ENCODE measurements at regions not wholly inside any gene's neighbourhood (a gene's known extent, or its start where the extent isn't known, plus 50 kb on each side); places are given as distances from the start of the nearest gene placed in this dataset.

DNA sequence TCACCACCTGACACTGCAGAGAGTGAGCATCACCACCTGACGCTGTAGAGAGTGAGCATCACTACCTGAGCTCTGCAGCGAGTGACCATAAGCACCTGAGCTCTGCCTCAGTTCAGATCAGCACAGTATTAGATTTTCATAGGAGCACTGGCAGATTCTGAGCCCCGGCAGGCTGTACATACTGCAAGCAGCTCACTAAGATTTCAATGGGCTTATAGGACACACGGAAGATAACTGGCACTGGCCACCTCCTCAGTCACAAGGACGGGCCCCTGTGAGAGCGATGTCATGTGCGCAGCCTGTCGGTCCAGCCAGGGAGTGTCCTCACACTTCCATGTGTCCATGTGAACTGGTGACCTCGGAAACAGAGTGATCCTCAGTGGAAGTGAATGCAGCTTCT is 153.5 kb upstream of the IRX2 start:
- WGBS, 2 experiments (ENCODE audit: low coverage in 1 of 2, low lambda C conversion rate in 2 of 2, missing lambda C conversion rate in 2 of 2) = 42 to 46% methylated on average over 9 of the region's 9 CpGs

GRCh38 chr5:2904399-2904798 is 152.9 kb upstream of the IRX2 start:
- Histone ChIP-seq H3K4me2 (ENCODE audit: unreplicated experiment) (no peak overlapping the region), H3F3A (ENCODE audit: insufficient read depth) (no peaks in the 10 kb centered on the region), H3K36me3 (ENCODE audit: low read depth) (no peaks in the 10 kb centered on the region), H2AFZ (no peak overlapping the region), H3K4me1 (ENCODE audit: insufficient read depth) (no peaks in the 10 kb centered on the region), H3K27ac (no peak overlapping the region), H3K9me3 (ENCODE audit: low read depth) (no peaks in the 10 kb centered on the region), H3K27me3 (replicated peaks; ENCODE audit: insufficient read depth) (no peaks in the 10 kb centered on the region), H3K4me3 (no peak overlapping the region), H3K9me2 (ENCODE audit: insufficient read depth) (no peaks in the 10 kb centered on the region), H3K9ac (no peak overlapping the region), H4K20me1 (ENCODE audit: insufficient read depth) (no peaks in the 10 kb centered on the region), H3K79me2 (ENCODE audit: insufficient read depth) (no peaks in the 10 kb centered on the region)
- in situ Hi-C loops (cut with MboI) = no loop called here
- 44 to 66% methylated on average over 13 of the region's 13 CpGs for WGBS, 2 experiments (ENCODE audit: low coverage in 1 of 2, low lambda C conversion rate in 2 of 2, missing lambda C conversion rate in 2 of 2)
- no peak for DNase-seq
- TF ChIP-seq EZH2 (IDR thresholded peaks at IDR 0.05; ENCODE audit: insufficient read depth, poor library complexity, severe bottlenecking) = no peak
- TF ChIP-seq EZH2phosphoT487 (IDR thresholded peaks at IDR 0.05; ENCODE audit: insufficient read depth, low read depth) = no peak

More for the DNA sequence above, 153.5 kb upstream of the IRX2 start:
- Histone ChIP-seq H3K36me3 (ENCODE audit: low read depth) (no peaks in the 10 kb centered on the region), H3K79me2 (ENCODE audit: insufficient read depth) (no peaks in the 10 kb centered on the region), H4K20me1 (ENCODE audit: insufficient read depth) (no peaks in the 10 kb centered on the region), H3K9ac (no peak overlapping the region), H3K4me3 (no peak overlapping the region), H3K27ac (no peak overlapping the region), H3F3A (ENCODE audit: insufficient read depth) (no peaks in the 10 kb centered on the region), H3K4me1 (ENCODE audit: insufficient read depth) (no peaks in the 10 kb centered on the region), H3K9me2 (ENCODE audit: insufficient read depth) (no peaks in the 10 kb centered on the region), H3K4me2 (ENCODE audit: unreplicated experiment) (no peak overlapping the region), H2AFZ (no peak overlapping the region), H3K27me3 (replicated peaks; ENCODE audit: insufficient read depth) (no peaks in the 10 kb centered on the region), H3K9me3 (ENCODE audit: low read depth) (no peaks in the 10 kb centered on the region)
- in situ Hi-C loops (cut with MboI) = no loop called here
- TF ChIP-seq EZH2phosphoT487 (IDR thresholded peaks at IDR 0.05; ENCODE audit: insufficient read depth, low read depth) (no peak), EZH2 (IDR thresholded peaks at IDR 0.05; ENCODE audit: insufficient read depth, poor library complexity, severe bottlenecking) (no peak)
- DNase-seq = no peak

GRCh38 chr5:2903451-2904395 is 152.2 kb upstream of the IRX2 start:
- 57% methylated on average over 28 to 30 of the region's 30 CpGs for WGBS, 2 experiments (ENCODE audit: low coverage in 1 of 2, low lambda C conversion rate in 2 of 2, missing lambda C conversion rate in 2 of 2)

GRCh38 chr5:2902742-2903297 is 151.3 kb upstream of the IRX2 start:
- in situ Hi-C loops (cut with MboI) = no loop called here
- Histone ChIP-seq H3K4me2 (ENCODE audit: unreplicated experiment) (no peak overlapping the region), H2AFZ (no peak overlapping the region), H3K4me1 (ENCODE audit: insufficient read depth) (no peaks in the 10 kb centered on the region), H3K36me3 (ENCODE audit: low read depth) (no peaks in the 10 kb centered on the region), H4K20me1 (ENCODE audit: insufficient read depth) (no peaks in the 10 kb centered on the region), H3K9me3 (ENCODE audit: low read depth) (no peaks in the 10 kb centered on the region), H3K9ac (no peak overlapping the region), H3K27me3 (replicated peaks; ENCODE audit: insufficient read depth) (no peaks in the 10 kb centered on the region), H3K79me2 (ENCODE audit: insufficient read depth) (no peaks in the 10 kb centered on the region), H3K9me2 (ENCODE audit: insufficient read depth) (no peaks in the 10 kb centered on the region), H3F3A (ENCODE audit: insufficient read depth) (no peaks in the 10 kb centered on the region), H3K4me3 (no peak overlapping the region), H3K27ac (no peak overlapping the region)
- TF ChIP-seq EZH2 (IDR thresholded peaks at IDR 0.05; ENCODE audit: insufficient read depth, poor library complexity, severe bottlenecking) (no peak), EZH2phosphoT487 (IDR thresholded peaks at IDR 0.05; ENCODE audit: insufficient read depth, low read depth) (no peak)
- WGBS, 2 experiments (ENCODE audit: low coverage in 1 of 2, low lambda C conversion rate in 2 of 2, missing lambda C conversion rate in 2 of 2) = 45 to 47% methylated on average over 13 of the region's 13 CpGs
- DNase-seq = no peak

More at GRCh38 chr5:2903451-2904395, 152.2 kb upstream of the IRX2 start:
- Histone ChIP-seq H3K27me3 (replicated peaks; ENCODE audit: insufficient read depth) (no peaks in the 10 kb centered on the region), H3F3A (ENCODE audit: insufficient read depth) (no peaks in the 10 kb centered on the region), H3K27ac (no peak overlapping the region), H3K9ac (no peak overlapping the region), H2AFZ (no peak overlapping the region), H3K4me1 (ENCODE audit: insufficient read depth) (no peaks in the 10 kb centered on the region), H4K20me1 (ENCODE audit: insufficient read depth) (no peaks in the 10 kb centered on the region), H3K79me2 (ENCODE audit: insufficient read depth) (no peaks in the 10 kb centered on the region), H3K36me3 (ENCODE audit: low read depth) (no peaks in the 10 kb centered on the region), H3K4me2 (ENCODE audit: unreplicated experiment) (no peak overlapping the region), H3K9me2 (ENCODE audit: insufficient read depth) (no peaks in the 10 kb centered on the region), H3K9me3 (ENCODE audit: low read depth) (no peaks in the 10 kb centered on the region), H3K4me3 (no peak overlapping the region)
- in situ Hi-C loops (cut with MboI) = no loop called here
- DNase-seq = no peak
- no peak for TF ChIP-seq EZH2phosphoT487 (IDR thresholded peaks at IDR 0.05; ENCODE audit: insufficient read depth, low read depth)
- TF ChIP-seq EZH2 (IDR thresholded peaks at IDR 0.05; ENCODE audit: insufficient read depth, poor library complexity, severe bottlenecking) = no peak

Data from GM23248 (cell line).